GM23338 (cell line): ENCODE measurements at regions not wholly inside any gene's neighbourhood (a gene's known extent, or its start where the extent isn't known, plus 50 kb on each side); places are given as distances from the start of the nearest gene placed in this dataset.
A peak's percentile ranks its signal among the peaks of the same experiment; 100 is the strongest.

Experiments used
- ATAC-seq: fragments of 200-7000 bp; cut with Tn5 transposase; 3 replicates; pipeline ENCODE4 v1.9.1; 2020
- DNase-seq: peaks from one replicate; pipeline ENCODE4 v3.0.0-alpha.2; 2015; ENCODE audit warnings: low spot score
- H2AFZ ChIP-seq: fragments of 200-600 bp; sonication (generic); 2 replicates; pipeline ENCODE4 v1.8.0; 2016; ENCODE audit warnings: antibody characterized with exemption, mild to moderate bottlenecking, moderate library complexity
- H3F3A ChIP-seq: fragments of 200-600 bp; sonication (generic); replicated peaks from 2 replicates; pipeline ENCODE4 v1.8.0; 2017; ENCODE audit warnings: antibody characterized with exemption, mixed run types, low read depth
- H3K27ac ChIP-seq: fragments of 200-600 bp; sonication (generic); 2 replicates; pipeline ENCODE4 v1.6.1; 2016; ENCODE audit warnings: low read depth
- H3K27me3 ChIP-seq: fragments of 200-600 bp; sonication (generic); 2 replicates; pipeline ENCODE4 v1.8.0; 2016; ENCODE audit warnings: mild to moderate bottlenecking, mixed run types, moderate library complexity; ENCODE audit not compliant: insufficient read depth
- H3K36me3 ChIP-seq: fragments of 200-600 bp; sonication (generic); 2 replicates; pipeline ENCODE4 v1.8.0; 2016; ENCODE audit warnings: mild to moderate bottlenecking; ENCODE audit not compliant: insufficient read depth
- H3K4me1 ChIP-seq: fragments of 200-600 bp; sonication (generic); 2 replicates; pipeline ENCODE4 v1.8.0; 2016; ENCODE audit warnings: mild to moderate bottlenecking, moderate library complexity; ENCODE audit not compliant: insufficient read depth
- H3K4me2 ChIP-seq: fragments of 200-600 bp; sonication (generic); 2 replicates; pipeline ENCODE4 v1.7.1; 2017; ENCODE audit warnings: mixed run types
- H3K4me3 ChIP-seq: fragments of 200-600 bp; sonication (generic); 2 replicates; pipeline ENCODE4 v1.6.1; 2016; ENCODE audit warnings: mixed run types
- H3K79me2 ChIP-seq: fragments of 200-600 bp; sonication (generic); replicated peaks from 2 replicates; pipeline ENCODE4 v1.8.0; 2017; ENCODE audit warnings: mild to moderate bottlenecking; ENCODE audit not compliant: insufficient read depth
- H3K9me2 ChIP-seq: fragments of 200-600 bp; sonication (generic); 2 replicates; pipeline ENCODE4 v1.8.0; 2017; ENCODE audit not compliant: insufficient read depth
- H4K20me1 ChIP-seq: fragments of 200-600 bp; sonication (generic); replicated peaks from 2 replicates; pipeline ENCODE4 v1.8.0; 2017; ENCODE audit warnings: mild to moderate bottlenecking; ENCODE audit not compliant: insufficient read depth
- H3K27ac Mint-ChIP-seq: 2 replicates; pipeline ENCODE4 v1.8.0; 2020; ENCODE audit warnings: inconsistent platforms, mild to moderate bottlenecking, moderate library complexity, mixed read lengths
- H3K27me3 Mint-ChIP-seq: 3 replicates; pipeline ENCODE4 v1.8.0; 2022; ENCODE audit warnings: low read depth, mild to moderate bottlenecking, moderate library complexity, mixed read lengths, inconsistent platforms; ENCODE audit not compliant: insufficient read depth, poor library complexity
- H3K36me3 Mint-ChIP-seq: 3 replicates; pipeline ENCODE4 v1.8.0; 2021; ENCODE audit warnings: low read depth, mild to moderate bottlenecking, inconsistent platforms, moderate library complexity, mixed read lengths
- H3K4me1 Mint-ChIP-seq: 3 replicates; pipeline ENCODE4 v1.8.0; 2020; ENCODE audit warnings: mild to moderate bottlenecking, inconsistent platforms, mixed read lengths
- H3K4me3 Mint-ChIP-seq: 3 replicates; pipeline ENCODE4 v1.8.0; 2021; ENCODE audit warnings: moderate library complexity, mild to moderate bottlenecking, inconsistent platforms, mixed read lengths
- H3K9me3 Mint-ChIP-seq: 3 replicates; pipeline ENCODE4 v1.8.0; 2020; ENCODE audit warnings: moderate library complexity, mild to moderate bottlenecking, inconsistent platforms, mixed read lengths
- CREB1 ChIP-seq: fragments of 250-450 bp; sonication (Bioruptor Pico); IDR thresholded peaks from 2 replicates; pipeline ENCODE4 v1.5.0; 2020; ENCODE audit warnings: low read depth, mild to moderate bottlenecking, moderate library complexity
- CTCF ChIP-seq, 2 experiments: fragments of 200-600 bp in 1 of 2; sonication (generic) in 1 of 2; conservative IDR thresholded peaks; 2 replicates each; pipeline versions ENCODE4 v1.5.1 to v1.6.1; 2016 to 2017; ENCODE audit warnings: antibody characterized with exemption in 2 of 2, low read depth in 2 of 2, mild to moderate bottlenecking in 2 of 2, moderate library complexity in 1 of 2
- ETS1 ChIP-seq: IDR thresholded peaks from 2 replicates; pipeline ENCODE4 v1.6.1; 2016; ENCODE audit warnings: antibody characterized with exemption
- EZH2 ChIP-seq: fragments of 200-600 bp; sonication (generic); IDR thresholded peaks from one replicate; pipeline ENCODE4 v1.8.0; 2017; ENCODE audit warnings: antibody characterized with exemption, mild to moderate bottlenecking, low read depth; ENCODE audit not compliant: unreplicated experiment
- EZH2phosphoT487 ChIP-seq: fragments of 200-600 bp; sonication (generic); IDR thresholded peaks from one replicate; pipeline ENCODE4 v1.8.1; 2018; ENCODE audit warnings: antibody characterized with exemption; ENCODE audit not compliant: unreplicated experiment
- JUNB ChIP-seq: IDR thresholded peaks from one replicate; pipeline ENCODE4 v1.6.1; 2016; ENCODE audit warnings: antibody characterized with exemption; ENCODE audit not compliant: unreplicated experiment
- NANOG ChIP-seq: IDR thresholded peaks from 2 replicates; pipeline ENCODE4 v1.6.1; 2016; ENCODE audit warnings: antibody characterized with exemption, borderline replicate concordance
- POLR2AphosphoS5 ChIP-seq: IDR thresholded peaks from 2 replicates; pipeline ENCODE4 v1.6.1; 2016; ENCODE audit warnings: antibody characterized with exemption, low read depth
- REST ChIP-seq: IDR thresholded peaks from one replicate; pipeline ENCODE4 v1.6.1; 2018; ENCODE audit warnings: antibody characterized with exemption; ENCODE audit not compliant: unreplicated experiment
- STAT1 ChIP-seq: IDR thresholded peaks from one replicate; pipeline ENCODE4 v1.6.1; 2016; ENCODE audit warnings: antibody characterized with exemption; ENCODE audit not compliant: unreplicated experiment
- ZNF114 ChIP-seq: fragments of 250-450 bp; sonication (Bioruptor Pico); IDR thresholded peaks from 2 replicates; pipeline ENCODE4 v1.5.0; 2020; ENCODE audit warnings: mild to moderate bottlenecking, moderate library complexity
- ZNF331 ChIP-seq: fragments of 250-450 bp; sonication (Bioruptor Pico); IDR thresholded peaks from 2 replicates; pipeline ENCODE4 v1.5.0; 2020; ENCODE audit warnings: low read depth, mild to moderate bottlenecking, moderate library complexity
- ZNF462 ChIP-seq: fragments of 250-450 bp; sonication (Bioruptor Pico); IDR thresholded peaks from 2 replicates; pipeline ENCODE4 v1.5.0; 2020; ENCODE audit warnings: mild to moderate bottlenecking, moderate library complexity

- TF ChIP-seq ZNF114 (CRISPR knock-in tag) (no peak), NANOG (no peak), ZNF462 (CRISPR knock-in tag) (no peak), JUNB (no peak), ETS1 (no peak), POLR2AphosphoS5 (no peak), CTCF (conservative IDR thresholded peaks at IDR 0.05; ENCODE audit: low read depth in 2 of 2) (no peak), REST (no peak), EZH2 (no peak), CREB1 (no peak), EZH2phosphoT487 (no peak), ZNF331 (no peak), STAT1 (no peak)
- DNase-seq (no peak), ATAC-seq (no peak)
- Histone ChIP-seq H2AFZ (peak overlapping the region; percentile 83; the same call in 1 of the 2 replicates), H3F3A (peaks cover 8% of the 10 kb centered on the region; the same call in 1 of the 2 replicates), H3K4me3 (no peak overlapping the region), H3K9me2 (no peaks in the 10 kb centered on the region), H4K20me1 (no peaks in the 10 kb centered on the region), H3K4me2 (peak overlapping the region; percentile 84; the same call in 1 of the 2 replicates), H3K27ac (no peak overlapping the region), H3K27me3 (peaks cover 47% of the 10 kb centered on the region), H3K36me3 (no peaks in the 10 kb centered on the region; the same call in 1 of the 2 replicates), H3K79me2 (no peaks in the 10 kb centered on the region), H3K4me1 (peaks cover 42% of the 10 kb centered on the region)
- peaks cover 26% of the 10 kb centered on the region for H3K27me3 Mint-ChIP-seq
- peak overlapping the region; percentile 80; the same call in 2 of the 3 replicates for H3K4me3 Mint-ChIP-seq
- peaks cover 50% of the 10 kb centered on the region for H3K4me1 Mint-ChIP-seq
- H3K36me3 Mint-ChIP-seq: no peaks in the 10 kb centered on the region
- H3K27ac Mint-ChIP-seq: no peak overlapping the region
- H3K9me3 Mint-ChIP-seq: no peaks in the 10 kb centered on the region; the same call in 2 of the 3 replicates
Measured at GRCh38 chr18:76618721-76619120, 123.7 kb upstream of the ZNF516 start.
